ENCODE measurements at regions not wholly inside any gene's neighbourhood (a gene's known extent, or its start where the extent isn't known, plus 50 kb on each side); places are given as distances from the start of the nearest gene placed in this dataset.
"Not testable (repeated sequence)": the region's sequence is repeated elsewhere in the genome, so short reads cannot be mapped to it uniquely, and the experiment has no call there.

DNA sequence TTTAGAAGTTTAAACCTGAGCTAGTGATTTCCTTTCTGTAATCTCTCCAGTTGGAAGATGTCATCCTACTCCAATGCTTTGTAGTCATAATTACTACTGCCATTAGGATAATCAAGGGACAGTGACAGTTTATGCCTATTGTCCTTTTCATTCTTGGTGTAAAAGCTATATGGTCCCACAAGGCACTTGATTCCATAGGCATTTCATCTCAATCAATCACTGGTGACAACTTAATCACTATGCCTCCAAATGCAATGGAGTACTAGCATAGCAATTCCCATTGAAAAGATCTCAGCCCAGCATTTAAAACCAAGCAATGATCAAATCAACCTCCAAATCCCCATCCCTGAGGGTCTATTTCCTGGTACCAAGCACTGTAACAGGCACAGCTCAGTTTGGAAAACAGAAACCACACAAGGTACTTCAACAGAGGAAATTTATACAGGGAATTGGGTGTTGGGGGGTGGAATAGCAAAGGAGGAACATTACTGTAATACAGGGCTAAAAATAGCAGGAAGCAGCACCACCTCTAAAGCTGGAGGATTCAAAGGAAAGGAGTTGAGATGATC lies 51.0 kb downstream of the FHIP2A start:
- no peak for DNase-seq

DNA sequence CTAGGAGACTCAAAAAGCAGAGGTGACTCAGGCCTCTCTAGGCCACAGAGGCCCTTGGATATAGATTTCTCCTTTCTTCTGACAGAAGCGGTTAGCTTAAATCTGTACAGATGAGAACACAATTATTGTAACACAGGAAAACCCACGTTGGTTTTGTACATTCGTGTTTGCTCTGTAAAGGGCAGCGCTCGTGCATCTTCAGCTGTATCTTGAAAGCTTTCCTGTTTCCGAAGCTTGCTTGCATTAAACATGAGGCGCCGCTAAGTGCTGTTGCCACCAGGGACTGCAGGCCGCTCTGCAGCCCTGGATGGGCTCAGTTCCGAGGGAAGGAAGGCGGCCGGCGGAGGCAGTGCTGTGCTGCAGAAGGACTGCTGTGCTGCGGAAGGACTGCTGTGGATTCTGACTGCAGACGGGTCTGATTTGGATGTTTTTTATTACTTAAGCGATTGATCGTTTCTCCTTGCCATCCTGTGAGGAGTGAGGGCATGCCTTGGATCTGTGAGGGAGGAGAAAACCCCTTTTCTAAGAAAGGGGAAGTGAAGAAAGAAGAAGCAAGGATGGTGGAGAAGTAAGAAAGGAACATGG lies 53.3 kb downstream of the FHIP2A start:
- DNase-seq = no peak

DNA sequence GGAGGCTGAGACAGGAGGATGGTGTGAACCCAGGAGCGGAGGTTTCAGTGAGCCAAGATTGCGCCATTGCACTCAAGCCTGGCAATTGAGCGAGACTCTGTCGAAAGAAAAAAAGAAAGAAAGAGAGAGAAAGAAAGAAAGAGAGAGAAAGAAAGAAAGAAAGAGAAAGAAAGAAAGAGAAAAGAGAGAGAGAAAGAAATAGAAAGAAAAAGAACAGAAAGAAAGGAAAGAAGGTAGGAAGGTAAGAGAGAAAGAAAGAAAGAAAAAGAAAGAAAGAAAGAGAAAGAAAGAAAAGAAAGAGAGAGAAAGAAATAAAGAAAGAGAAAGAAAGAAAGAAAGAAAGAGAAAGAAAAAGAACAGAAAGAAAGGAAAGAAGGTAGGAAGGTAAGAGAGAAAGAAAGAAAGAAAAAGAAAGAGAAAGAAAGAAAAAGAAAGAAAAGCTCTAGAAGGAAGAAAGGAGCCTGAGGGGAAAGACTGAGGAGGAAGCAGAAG lies 54.1 kb downstream of the FHIP2A start:
- DNase-seq = not testable (repeated sequence)

DNA sequence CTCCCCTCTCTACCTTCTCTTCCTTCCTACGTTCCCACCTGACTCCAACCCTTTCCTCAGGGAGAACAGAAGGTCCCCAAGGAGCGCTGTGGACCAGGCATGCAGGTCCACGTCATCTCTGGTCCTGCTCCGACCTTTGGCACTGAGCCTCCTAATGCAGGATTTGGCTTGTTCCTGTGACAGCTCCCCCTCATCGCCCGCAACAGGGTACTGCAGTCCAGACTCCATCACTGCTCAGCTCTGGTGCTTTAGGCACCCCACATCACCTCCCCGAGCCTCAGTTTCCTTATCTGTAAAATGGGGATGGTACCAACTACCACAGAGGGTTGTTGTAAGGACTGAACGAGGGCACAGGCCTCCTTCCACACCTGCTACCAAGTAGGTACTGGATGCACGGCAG lies 54.6 kb downstream of the FHIP2A start:
- no peak for DNase-seq

DNA sequence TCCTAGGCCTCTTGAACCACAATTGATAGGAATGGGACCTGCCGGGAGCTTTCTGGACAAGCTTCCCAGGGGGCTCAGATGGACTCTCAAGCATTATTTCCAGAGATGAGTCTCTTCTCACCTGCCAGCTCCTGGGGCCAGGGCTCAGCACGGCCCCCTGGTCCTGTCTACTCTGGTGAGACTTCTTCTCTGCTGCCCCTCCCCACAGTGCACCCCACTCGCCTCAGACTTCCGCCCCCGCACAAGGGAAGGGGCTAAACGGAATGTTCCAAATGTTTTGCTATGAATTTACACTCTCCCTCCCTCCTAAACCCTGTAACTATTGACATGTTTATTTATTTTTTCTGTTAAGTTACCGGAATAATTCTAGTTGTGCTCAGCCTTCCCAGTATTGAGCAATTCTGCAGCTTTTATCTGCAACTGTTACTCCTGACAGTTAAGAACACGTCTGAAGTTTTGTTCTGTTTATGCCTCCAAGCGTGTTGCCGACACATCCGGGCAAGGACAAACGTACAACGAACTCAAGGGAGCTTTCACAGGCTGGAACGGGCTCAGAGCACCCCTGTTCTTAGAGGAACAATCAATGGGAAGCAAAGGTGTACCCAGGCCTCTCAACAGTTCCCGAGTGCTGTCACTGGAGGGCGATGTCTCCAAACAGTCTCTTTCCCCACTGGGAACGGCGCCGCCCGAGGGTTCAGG lies 55.2 kb downstream of the FHIP2A start:
- DNase-seq = peak; percentile 53

DNA sequence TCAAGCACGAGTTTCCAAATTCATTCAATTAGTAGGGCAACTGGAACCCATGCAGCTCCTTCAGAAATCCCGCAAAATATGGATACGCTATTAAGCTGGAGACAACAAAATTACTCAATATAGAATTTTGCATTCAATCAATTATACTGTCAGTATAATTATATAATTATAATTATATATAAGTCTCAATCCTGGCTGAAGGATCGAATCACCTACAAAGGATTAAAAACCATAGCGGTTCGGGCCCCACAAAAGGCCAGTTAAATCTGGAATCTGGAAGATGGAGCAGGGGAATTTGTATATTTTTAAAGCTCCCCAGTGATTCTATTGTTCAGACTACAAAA lies 55.7 kb downstream of the FHIP2A start:
- no peak for DNase-seq

DNA sequence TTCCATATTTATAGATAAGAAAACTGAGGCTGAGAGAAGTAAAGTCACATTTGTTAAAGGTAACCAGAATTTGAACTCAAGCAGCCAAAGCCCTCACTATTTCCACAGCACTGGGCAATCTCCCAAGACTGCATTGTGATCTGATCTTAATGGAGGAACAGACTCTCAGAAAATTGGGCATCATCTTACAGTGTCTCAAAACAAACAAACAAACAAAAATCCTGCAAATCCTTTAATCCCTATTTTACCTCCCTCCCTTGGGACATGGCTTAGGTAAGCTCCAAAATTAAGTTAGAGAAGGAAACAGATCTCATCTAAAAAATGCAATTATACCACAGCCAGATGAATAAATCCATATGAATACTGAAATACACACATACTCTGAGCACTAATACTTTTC lies 57.5 kb downstream of the FHIP2A start:
- DNase-seq = no peak

DNA sequence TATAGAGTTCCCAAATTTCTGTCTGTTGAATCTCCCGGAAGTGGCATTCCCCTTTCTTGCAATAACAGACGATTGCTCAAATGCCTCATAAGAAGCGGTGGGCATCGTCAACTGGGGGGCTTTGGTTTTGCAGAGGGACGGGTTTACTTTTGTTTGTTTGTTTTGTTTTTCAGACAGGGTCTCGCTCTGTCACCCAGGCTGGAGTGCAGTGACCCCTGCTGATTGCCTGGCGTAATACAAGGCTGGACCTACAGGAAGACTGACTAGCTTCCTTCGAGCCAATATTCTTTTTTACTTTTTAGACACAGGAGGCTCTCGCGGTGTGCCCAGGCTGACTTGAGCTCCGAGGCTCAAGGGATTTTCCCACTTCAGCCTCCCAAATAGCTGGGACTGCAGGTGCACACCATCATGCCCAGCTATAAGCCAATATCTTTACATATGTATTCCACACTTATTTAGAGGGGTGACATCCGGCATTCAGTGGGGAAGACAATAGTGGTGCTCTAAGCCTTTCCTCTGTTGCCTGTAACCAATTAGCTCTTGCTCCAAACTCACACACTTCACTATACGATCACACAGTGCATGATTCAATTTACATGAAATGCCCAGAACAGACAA lies 58.1 kb downstream of the FHIP2A start:
- peak; percentile 2 for DNase-seq

DNA sequence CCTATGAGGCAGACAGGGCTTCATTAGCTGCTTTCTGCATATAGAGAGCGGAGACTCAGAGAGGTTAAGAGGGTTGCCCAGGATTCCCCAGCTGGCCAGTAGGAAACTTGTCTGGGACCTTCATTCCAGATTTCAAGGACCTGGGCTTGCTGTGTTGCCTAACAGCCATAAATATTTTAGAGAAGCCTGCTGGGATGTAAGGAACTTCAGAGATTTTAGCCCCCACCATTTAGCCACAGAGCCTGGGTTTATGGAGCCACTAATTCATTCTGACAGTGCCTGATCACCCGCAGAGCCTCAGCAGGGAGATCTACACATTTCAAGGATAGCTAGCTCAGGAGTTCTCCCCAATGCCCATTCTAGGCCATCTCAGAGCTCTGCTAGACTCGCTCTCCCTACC lies 56.6 kb upstream of the TRUB1 start:
- DNase-seq = no peak

DNA sequence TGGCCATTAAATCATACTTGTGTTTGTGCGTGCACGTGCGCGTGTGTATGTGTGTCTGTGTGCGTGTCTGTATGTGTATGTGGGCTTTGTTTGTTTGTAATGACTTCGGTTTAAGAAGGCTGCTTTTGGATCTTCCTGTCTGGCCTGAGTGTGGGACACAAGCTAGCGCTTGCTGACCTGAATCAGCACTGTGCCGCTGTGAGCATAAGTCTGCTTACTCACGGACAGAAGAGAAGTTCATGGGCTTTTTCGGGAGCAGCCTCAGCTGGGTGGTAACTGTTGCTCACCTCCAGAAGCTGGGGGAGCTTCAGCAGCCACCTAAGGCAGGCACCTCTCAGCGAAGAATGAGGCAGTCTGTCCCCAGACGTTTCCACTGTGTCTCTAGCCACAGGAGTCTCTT lies 56.1 kb upstream of the TRUB1 start:
- no peak for DNase-seq

DNA sequence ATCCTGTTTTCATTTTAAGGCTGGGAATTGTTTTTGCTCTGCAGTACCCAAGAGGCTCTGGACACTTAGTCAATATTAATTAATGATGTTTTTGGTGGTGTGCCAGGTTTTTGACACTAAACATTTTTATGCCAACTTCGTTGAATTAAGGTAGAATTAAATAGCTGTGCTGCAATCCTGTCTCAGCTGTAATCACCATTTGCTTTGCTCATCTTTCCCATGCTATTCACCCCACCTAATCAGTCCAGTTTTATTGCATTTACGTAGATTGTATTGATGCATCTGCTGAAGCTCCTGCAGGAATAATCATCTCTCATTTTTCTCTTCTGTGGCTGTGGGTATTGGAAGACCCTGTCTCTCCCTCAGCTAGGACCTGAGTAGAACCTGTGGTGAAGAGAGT lies 52.6 kb upstream of the TRUB1 start:
- DNase-seq = no peak
